HG03039 (cell line): ENCODE measurements at regions not wholly inside any gene's neighbourhood (a gene's known extent, or its start where the extent isn't known, plus 50 kb on each side); places are given as distances from the start of the nearest gene placed in this dataset.
"Not testable (repeated sequence)": the region's sequence is repeated elsewhere in the genome, so short reads cannot be mapped to it uniquely, and the experiment has no call there.

Experiments used
- ATAC-seq: cut with Tn5 transposase; IDR thresholded peaks from one replicate; pipeline ENCODE4 v1.9.1; 2021; ENCODE audit warnings: mild to moderate bottlenecking, moderate library complexity; ENCODE audit not compliant: unreplicated experiment

DNA sequence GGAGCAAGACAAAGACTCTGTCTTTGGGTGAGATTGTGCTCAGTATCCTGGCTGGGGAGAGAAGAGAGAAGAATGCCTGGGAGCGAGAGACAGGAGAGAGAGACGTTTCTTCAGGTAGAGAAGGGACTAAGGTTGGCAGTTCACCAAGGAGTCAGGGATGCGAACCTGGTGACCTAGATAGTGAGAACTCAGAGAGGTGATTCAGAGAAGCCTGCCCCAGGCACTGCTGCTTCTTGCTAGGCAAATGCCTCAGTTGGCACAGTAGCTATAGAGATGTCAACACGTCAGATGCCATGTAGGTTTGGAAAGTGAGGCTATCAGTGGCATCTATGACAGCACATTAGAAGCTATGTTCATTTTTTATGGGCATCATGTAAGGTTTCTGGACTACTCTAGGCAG, 231.6 kb upstream of the VLDLR start:
- no peak for ATAC-seq

DNA sequence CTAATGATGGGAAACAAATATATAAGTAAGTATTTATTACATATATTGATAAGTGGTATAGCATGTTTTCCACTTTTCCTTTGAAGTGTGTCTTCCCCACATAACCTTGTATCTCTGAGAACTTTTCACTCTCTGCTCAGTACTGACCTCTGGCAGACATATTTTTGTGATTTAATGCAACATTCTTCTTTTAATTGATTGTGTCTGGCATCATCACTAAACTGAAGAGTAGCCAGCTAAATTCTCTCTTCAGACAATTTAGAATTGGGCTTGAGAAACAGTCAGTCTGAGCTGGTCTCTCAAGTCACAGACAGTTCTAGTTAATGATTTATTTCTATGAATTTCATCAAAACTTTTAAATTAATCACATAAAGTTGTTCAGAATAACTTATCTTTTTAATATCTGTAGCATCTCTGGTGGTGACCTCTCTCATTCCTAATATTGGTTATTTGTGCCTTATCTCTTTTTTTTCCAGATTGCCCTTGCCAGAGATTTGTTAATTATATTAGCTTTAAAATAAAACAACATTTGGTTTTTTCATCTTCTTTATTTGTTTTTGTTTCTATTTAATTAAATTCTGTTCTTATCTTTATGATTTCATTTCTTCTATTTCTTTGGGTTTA, 230.0 kb upstream of the VLDLR start:
- not testable (repeated sequence) for ATAC-seq

DNA sequence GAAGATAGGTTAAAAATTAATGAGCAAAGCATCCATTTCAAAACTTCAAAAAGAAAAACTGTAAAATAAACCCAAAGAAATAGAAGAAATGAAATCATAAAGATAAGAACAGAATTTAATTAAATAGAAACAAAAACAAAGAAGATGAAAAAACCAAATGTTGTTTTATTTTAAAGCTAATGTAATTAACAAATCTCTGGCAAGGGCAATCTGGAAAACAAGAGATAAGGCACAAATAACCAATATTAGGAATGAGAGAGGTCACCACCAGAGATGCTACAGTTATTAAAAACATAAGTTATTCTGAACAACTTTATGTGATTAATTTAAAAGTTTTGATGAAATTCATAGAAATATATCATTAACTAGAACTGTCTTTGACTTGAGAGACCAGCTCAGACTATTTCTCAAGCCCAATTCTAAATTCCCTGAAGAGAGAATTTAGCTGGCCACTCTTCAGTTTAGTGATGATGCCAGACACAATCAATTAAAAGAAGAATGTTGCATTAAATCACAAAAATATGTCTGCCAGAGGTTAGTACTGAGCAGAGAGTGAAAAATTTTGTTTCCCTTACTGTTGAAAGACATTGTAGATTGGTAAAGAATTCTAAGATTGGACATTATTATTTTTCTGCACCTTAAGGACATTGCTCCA, 227.4 kb upstream of the VLDLR start:
- ATAC-seq: not testable (repeated sequence)

DNA sequence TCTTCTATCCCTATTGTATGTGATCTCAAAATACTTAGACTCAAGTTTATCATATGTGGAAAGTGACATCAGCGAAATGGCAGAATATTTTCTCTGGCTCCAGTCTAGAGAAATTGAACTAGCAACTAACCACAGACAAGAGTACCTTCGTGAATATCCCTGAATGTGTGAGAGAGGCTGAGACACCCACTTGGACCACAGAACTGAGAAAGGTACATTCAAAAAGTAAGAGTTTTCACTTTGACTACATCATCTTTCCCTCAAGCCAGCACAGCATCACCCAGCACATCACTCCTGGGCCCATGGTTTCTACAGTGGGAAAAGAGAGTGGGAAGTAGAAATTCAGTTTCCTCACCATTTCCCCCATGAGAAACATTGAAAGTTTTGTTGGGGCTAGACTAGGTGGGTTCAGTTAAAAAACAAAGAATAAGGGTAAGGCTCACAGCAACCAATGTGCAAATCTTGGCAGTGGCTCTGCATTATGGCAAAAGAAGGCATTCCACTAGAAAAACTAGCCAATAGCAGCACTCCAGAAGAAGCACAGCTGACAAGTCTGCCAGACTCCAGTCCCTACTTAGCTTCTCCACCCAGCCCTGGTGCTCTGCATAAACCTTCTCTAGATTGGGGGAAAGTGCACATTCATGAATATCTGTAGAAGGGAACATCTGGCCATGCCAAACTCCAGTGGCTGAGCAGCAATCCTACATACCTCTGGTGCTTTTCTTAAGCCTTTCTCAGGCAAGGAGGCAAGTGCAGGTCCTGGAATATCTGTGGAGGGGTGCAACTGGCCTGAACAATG, 225.6 kb upstream of the VLDLR start:
- no peak for ATAC-seq

DNA sequence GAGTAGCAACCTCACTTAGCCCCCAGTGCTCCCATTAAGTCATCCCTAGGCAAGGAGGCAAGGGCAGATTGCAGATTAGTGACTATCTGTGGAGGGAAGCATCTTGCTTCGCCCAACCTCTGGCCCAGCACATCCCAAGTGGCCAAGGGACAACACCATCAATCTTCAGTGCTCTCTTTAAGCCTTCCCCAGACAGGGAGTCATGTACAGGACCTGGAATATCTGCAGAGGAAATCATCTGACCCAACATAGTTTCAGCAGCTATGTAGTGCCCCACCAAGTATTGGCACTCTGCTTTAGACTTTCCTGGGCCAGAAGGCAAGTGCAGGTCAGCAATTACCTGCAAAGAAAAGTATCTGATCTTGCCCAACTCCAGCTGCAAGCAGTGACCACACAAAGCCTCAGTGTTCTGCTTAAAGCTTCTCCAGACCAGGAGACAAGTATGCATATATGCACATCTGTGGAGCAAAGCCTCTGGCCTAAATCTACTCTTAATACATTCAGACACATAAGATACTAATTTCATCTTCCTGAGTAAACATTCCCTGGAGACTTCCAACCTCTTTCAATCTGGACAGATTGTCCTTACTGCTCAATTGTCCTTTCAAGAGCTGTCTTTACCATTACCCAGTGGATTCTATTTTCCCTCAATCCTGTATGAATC, 224.8 kb upstream of the VLDLR start:
- no peak for ATAC-seq

DNA sequence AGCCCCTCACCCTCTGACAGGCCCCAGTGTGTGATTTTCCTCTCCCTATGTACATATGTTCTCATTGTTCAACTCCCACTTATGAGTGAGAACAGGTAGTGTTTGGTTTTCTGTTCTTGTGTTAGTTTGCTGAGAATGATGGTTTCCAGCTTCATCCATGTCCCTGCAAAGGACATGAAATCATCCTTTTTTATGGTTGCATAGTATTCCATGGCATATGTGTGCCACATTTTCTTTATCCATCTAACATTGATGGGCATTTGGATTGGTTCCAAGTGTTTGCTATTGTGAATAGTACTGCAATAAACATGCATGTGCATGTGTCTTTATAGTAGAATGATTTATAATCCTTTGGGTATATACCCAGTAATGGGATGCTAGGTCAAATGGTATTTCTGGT, 223.7 kb upstream of the VLDLR start:
- not testable (repeated sequence) for ATAC-seq

DNA sequence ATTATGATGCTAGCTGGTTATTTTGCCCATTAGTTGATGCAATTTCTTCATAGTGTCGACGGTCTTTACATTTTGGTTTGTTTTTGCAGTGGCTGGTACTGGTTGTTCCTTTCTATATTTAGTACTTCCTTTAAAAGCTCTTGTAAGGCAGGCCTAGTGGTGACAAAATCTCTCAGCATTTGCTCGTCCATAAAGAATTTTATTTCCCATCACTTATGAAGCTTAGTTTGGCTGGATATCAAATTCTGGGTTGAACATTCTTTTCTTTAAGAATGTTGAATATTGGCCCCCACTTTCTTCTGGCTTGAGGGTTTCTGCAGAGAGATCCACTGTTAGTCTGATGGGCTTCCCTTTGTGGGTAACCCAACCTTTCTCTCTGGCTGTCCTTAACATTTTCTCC, 219.8 kb upstream of the VLDLR start:
- ATAC-seq: not testable (repeated sequence)

DNA sequence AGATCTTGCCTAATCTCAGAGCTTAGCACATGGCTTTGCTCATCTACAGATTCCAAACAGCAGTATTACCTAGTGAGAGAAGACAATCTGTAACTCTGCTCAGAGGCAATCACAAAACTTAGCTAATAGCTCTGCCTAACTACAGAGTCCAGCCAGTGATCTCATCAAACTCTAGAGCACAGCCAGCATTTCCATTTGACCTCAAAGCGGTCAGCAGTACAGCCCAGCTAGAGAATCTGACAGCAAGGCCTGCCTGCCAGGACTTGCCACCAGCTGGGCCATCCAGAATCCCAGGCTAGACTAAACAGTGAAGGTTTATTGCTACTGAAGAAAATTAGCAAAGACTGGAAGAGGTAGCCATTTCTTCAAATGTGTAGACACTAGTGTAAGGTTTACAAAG, 217.9 kb upstream of the VLDLR start:
- ATAC-seq: no peak

DNA sequence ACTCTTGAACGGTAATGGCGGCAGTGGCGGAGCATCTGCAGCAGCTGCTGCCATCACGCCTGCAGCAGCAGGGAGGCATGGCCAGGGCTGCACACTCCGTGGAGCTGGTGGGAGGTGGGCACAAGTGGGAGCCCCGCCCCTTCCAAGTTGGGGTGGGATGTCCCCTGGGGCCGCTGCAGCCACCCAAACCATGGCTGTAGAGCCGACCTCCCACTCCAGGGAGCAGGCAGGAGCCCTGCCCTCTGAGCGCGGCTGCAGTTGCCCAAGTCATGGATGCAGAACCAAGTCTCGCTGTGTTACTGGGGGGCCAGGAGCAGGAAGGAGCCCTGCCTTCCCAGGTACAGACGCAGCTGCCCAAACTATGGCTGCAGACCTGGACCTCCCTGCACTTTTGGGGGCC, 215.3 kb upstream of the VLDLR start:
- no peak for ATAC-seq

DNA sequence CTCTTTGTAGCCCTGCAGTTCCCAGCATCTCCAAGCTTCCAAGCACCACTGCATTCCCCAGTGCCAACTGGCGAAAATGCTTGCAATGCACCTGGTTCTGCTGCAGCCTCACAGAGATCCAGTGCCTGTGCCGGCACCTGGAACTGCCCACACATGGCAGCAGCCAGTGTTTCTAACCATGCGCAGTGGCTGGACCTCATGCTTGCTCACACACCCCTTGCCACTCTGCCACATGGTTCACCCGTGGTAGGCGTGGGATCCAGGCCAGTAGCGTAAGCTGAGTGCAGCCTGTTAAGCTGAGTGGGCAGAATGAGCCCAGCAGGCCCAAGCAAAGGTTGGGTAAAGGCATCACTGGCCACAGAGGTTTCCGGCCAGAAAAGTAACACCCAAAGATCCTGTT, 214.1 kb upstream of the VLDLR start:
- ATAC-seq: no peak

DNA sequence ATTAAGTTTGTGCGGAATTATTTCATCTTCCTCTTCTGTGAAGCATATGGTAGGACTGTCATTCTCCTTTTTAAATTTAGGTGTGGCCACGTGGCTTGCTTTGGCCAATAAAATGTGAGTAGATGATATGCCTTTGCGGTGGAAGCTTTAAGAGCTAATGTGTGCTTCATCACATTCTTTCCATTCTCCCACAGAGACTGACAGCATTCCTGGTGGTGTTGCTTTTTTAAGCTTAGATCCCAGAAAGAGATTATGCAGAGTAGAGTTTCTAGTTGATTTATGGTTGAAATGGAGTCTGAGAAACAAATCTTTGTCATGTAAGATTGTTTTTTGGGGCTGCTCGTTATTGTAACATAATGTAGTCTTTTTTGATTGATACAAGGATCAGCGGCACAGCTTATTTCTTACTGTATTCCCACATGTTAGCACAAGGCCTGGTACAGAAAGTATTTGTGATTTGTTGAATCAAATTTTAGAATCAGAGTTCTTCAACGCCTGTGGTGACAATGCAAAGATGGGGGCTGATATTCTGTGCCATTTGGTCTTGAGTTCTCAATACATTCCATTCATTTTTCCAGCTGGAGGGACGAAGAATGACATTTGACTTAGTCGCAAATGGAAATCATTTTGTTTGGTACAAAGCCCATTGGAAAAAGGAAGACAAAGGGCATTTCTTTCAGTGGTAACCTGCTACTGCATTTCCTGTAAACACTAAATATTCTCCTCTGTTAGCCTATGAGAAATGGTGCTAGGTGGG, 209.9 kb upstream of the VLDLR start:
- no peak for ATAC-seq

DNA sequence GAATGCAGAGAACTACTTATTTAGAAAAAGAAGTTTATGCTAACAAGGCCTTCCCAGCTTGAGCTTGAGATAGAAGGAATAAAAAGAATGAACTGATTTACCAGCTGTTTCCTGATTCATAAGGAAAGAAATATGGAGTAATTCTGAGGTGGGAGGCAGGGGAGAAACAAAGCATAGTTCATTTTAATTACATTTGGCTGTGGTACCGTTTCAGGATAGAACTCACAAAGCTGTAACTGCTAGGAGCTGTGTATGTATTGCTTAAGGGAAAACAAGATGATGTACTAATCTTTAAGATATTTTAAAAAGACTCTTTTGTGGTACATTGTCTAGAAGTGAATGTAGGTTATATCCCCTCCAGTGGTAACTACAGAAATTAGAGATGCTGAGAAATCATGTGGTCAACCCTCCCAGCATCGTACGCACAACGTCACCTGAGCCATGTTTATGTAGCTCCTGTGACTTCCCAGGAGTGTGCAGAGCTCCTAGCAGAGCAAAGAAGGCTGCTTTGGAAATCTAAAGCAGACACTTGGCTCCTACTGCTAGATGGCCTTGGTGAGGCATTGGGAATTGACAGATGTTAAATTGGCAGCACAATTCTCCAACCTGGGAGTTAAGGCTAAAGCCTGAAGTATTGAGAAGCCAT, 208.3 kb upstream of the VLDLR start:
- no peak for ATAC-seq

DNA sequence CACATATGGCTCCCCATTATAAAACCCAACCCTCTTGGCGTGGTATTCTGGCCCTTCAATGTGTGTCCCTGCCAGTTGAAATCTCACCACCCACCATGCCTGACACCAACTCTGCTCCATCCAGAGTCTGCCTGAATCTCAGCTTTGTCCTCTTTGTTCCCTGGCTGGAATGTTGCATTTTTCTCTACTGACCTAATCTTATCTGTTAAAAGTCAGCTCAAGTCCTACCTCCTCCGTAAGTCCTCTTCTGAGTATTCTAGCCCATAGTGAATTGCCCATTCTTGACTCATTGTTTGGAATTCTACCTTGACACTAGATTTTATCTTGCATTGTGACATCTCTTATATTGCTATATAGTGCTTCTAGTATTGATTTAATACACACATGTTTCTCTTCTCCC, 207.1 kb upstream of the VLDLR start:
- ATAC-seq: no peak

DNA sequence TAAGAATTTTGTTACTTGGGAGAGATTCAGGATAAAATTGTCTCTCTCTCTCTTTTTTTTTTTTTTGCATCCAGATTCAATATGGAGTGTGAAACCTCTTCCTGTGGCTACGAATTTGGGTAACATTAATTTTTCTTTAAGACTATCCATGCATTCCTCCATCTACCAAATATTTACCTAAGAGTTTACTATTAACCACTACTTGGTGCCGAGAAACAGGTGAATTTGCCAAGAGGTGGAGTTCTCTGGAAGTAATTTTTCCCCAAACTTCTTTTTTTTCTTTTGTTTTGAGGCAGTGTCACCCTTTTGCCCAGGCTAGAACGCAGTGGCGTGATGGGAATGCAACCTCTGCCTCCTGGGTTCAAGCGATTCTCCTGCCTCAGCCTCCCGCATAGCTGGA, 206.3 kb upstream of the VLDLR start:
- no peak for ATAC-seq

DNA sequence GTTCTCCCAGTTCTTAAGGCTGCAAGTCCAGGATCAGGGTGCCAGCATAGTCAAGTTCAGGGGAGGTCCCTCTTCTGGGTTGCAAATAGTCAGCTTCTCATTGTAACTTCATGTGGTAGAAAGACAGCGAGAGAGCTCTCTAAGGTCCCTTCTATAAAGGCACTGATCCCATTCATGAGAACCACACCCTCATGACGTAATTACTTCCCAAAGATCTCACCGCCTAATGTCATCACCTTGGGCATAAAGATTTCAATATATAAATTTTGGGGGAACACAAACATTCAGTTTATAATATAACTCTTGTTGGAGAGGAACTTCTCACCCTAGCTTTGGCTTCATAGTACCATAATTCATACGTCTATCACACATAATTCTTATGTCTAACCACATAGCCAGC, 203.9 kb upstream of the VLDLR start:
- no peak for ATAC-seq

DNA sequence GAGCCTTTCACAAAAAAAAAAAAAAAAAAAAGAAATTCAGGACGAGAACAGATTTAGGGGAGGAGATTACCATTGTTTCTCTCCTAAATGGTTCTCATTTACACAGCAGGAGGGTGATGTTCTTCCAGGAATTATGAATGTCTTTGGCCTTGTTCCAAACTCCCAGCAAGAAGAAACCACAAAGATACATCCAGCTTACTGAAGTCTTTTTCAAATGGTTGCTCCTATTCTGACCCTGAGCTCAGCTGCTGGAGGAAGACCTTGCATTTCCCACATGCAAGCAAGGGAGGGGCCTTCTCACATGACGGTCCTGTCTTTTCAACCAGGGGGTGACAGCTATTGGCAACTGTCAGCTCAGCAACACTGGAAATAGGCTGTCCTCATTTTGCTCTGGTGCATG, 203.0 kb upstream of the VLDLR start:
- ATAC-seq: no peak

DNA sequence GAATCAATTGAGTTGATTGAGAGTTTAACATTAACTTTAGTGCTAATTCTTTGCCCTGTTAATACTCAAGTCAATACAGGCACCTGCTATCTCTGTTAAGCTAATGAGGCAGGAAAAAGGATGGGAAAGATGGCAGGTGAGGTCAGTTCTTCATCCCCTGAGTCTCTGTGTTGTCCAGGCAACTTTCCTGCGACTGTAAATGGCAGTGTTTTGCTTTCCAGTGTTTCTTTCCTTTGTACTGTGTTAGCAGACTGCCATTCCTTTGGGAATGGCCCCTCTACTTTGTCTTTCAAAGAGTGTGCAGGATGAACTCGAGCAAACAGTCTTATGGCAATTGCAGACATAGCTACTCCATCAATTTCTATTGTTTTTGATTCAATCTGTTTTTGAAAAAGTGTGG, 202.2 kb upstream of the VLDLR start:
- no peak for ATAC-seq

DNA sequence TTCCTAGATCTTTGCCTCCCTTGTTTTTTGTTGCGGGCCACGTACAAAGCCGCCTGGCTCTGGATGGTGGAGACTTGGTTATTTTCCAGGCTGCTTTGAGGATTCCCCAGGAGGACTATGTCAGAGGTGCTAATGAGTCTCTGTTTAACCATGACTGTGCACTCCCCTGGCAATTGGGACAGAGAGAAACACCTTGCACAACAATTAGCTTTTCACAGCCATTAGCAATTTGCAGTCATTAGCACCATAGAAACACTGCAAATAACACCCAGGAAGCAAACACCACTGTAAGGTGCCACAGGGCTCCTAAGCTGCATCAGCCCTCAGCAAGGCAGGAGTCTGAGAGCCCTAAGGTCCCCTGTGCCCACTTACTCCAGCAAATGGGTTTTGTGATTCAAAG, 201.0 kb upstream of the VLDLR start:
- ATAC-seq: no peak

DNA sequence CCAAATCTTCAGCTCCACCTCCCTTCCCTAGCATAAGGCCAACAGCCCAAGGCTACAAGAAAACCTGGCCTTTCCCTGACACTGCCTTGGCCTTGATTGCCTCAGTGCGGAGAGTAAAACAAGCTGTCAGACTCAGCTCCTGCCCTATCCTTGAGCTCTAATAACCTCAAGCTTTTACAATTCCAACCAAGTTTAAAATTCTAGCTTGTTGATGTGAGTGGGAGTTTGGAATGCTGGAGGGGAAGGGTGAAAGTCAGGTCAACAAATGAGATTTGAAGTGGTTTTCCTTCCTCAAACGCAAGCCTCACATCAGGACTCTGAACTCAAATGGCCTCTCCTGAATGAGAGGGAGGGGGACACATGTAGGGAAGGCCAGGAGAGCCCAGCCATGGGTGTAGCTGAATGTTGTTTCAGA, 197.0 kb upstream of the VLDLR start:
- ATAC-seq: no peak

DNA sequence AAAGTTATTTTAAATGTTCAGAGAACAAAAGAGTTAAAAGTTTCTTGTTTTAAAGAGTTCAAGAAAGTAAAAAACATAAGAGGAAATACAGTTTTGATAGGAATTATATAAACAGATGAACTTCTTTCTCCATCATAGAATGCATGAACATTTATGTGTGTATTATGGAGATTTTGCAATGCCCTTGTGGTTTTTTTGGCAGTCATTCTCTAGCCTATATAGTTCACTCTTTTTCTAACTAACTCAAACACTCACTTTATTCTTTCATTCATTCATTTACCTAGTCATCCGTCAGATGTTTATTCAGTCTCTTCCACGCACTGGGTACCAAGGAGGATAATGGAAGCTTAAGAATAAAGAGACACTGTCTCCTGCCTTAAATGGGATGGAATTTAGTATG, 195.9 kb upstream of the VLDLR start:
- ATAC-seq: no peak
